Stimulated activated CD4-positive, alpha-beta T cell treated with anti-CD3 and anti-CD28 coated beads, Interleukin-12 subunit alpha, Interleukin-12 subunit beta, amount 100 ng/mL, for 4 hours (primary cell): ENCODE measurements at regions not wholly inside any gene's neighbourhood (a gene's known extent, or its start where the extent isn't known, plus 50 kb on each side); places are given as distances from the start of the nearest gene placed in this dataset.
"Not testable (repeated sequence)": the region's sequence is repeated elsewhere in the genome, so short reads cannot be mapped to it uniquely, and the experiment has no call there.

ENCODE experiments used
- DNase-seq: peaks from one replicate; pipeline ENCODE4 v3.0.0-alpha.2; 2020

- DNase-seq, result no peak
These were observed 795.4 kb downstream of the SLC6A15 start for GRCh38 chr12:84117190-84117589.

- no peak for DNase-seq
These were observed 798.9 kb downstream of the SLC6A15 start for GRCh38 chr12:84113666-84114065.

- DNase-seq, result not testable (repeated sequence)
These were observed 808.7 kb downstream of the SLC6A15 start for GRCh38 chr12:84103886-84104285.

GRCh38 chr12:84101963-84102362 is 810.6 kb downstream of the SLC6A15 start:
- DNase-seq, result not testable (repeated sequence)

- not testable (repeated sequence) for DNase-seq
These were observed 813.0 kb downstream of the SLC6A15 start for GRCh38 chr12:84099591-84099990.

- DNase-seq, result no peak
These were observed 820.9 kb downstream of the SLC6A15 start for GRCh38 chr12:84091651-84092050.

- DNase-seq, result no peak
These were observed 823.2 kb downstream of the SLC6A15 start for GRCh38 chr12:84089356-84089755.

- DNase-seq, result no peak
These were observed 827.6 kb downstream of the SLC6A15 start for GRCh38 chr12:84085046-84085445.

- DNase-seq, result no peak
These were observed 833.0 kb downstream of the SLC6A15 start for GRCh38 chr12:84079626-84080025.

GRCh38 chr12:84077679-84078078 is 834.9 kb downstream of the SLC6A15 start:
- no peak for DNase-seq

GRCh38 chr12:84075991-84076390 is 836.6 kb downstream of the SLC6A15 start:
- no peak for DNase-seq

- no peak for DNase-seq
These were observed 839.2 kb downstream of the SLC6A15 start for GRCh38 chr12:84073401-84073800.

GRCh38 chr12:84072961-84073360 is 839.6 kb downstream of the SLC6A15 start:
- no peak for DNase-seq

GRCh38 chr12:84070292-84070691 is 842.3 kb downstream of the SLC6A15 start:
- DNase-seq, result no peak

- no peak for DNase-seq
These were observed 842.9 kb downstream of the SLC6A15 start for GRCh38 chr12:84069699-84070098.

GRCh38 chr12:84069198-84069597 is 843.4 kb downstream of the SLC6A15 start:
- DNase-seq, result no peak

GRCh38 chr12:84058136-84058535 is 854.5 kb downstream of the SLC6A15 start:
- no peak for DNase-seq

GRCh38 chr12:84054811-84055210 is 857.8 kb downstream of the SLC6A15 start:
- DNase-seq, result no peak

GRCh38 chr12:84047881-84048280 is 864.7 kb downstream of the SLC6A15 start:
- no peak for DNase-seq

GRCh38 chr12:84046859-84047258 is 865.7 kb downstream of the SLC6A15 start:
- DNase-seq, result no peak

- DNase-seq, result no peak
These were observed 869.2 kb downstream of the SLC6A15 start for GRCh38 chr12:84043355-84043754.

- no peak for DNase-seq
These were observed 874.4 kb downstream of the SLC6A15 start for GRCh38 chr12:84038242-84038641.

GRCh38 chr12:84036912-84037311 is 875.7 kb downstream of the SLC6A15 start:
- DNase-seq, result no peak

GRCh38 chr12:84035766-84036165 is 876.8 kb downstream of the SLC6A15 start:
- DNase-seq, result no peak

GRCh38 chr12:84034871-84035270 is 877.7 kb downstream of the SLC6A15 start:
- DNase-seq, result no peak

- DNase-seq, result no peak
These were observed 879.4 kb downstream of the SLC6A15 start for GRCh38 chr12:84033162-84033561.
